OCI-LY1 (cell line): ENCODE measurements at regions not wholly inside any gene's neighbourhood (a gene's known extent, or its start where the extent isn't known, plus 50 kb on each side); places are given as distances from the start of the nearest gene placed in this dataset.

Experiments
- H2AFZ ChIP-seq: fragments of 200-600 bp; sonication (generic), shearing (Covaris generic); 2 replicates; pipeline ENCODE4 v1.6.0; 2014; ENCODE audit warnings: antibody characterized with exemption, mild to moderate bottlenecking, low read length
- H3F3A ChIP-seq: fragments of 200-600 bp; sonication (generic), shearing (Covaris generic); 2 replicates; pipeline ENCODE4 v1.6.0; 2014; ENCODE audit warnings: mild to moderate bottlenecking, antibody characterized with exemption, low read length, moderate library complexity; ENCODE audit not compliant: insufficient read depth
- H3K27ac ChIP-seq: fragments of 200-600 bp; sonication (generic); 2 replicates; pipeline ENCODE4 v1.5.1; 2014; ENCODE audit warnings: low read length, mixed run types, mild to moderate bottlenecking, low read depth; ENCODE audit not compliant: poor library complexity, severe bottlenecking
- H3K27me3 ChIP-seq: fragments of 200-600 bp; sonication (generic); 2 replicates; pipeline ENCODE4 v1.6.0; 2014; ENCODE audit warnings: antibody characterized with exemption, mild to moderate bottlenecking, low read length, moderate library complexity; ENCODE audit not compliant: insufficient read depth
- H3K36me3 ChIP-seq: fragments of 200-600 bp; sonication (generic); 2 replicates; pipeline ENCODE4 v1.6.1; 2014; ENCODE audit warnings: mild to moderate bottlenecking, antibody characterized with exemption, low read length, moderate library complexity, mixed read lengths; ENCODE audit not compliant: insufficient read depth
- H3K4me1 ChIP-seq: fragments of 200-600 bp; sonication (generic); 2 replicates; pipeline ENCODE4 v1.5.1; 2014; ENCODE audit warnings: mild to moderate bottlenecking, low read length, moderate library complexity; ENCODE audit not compliant: insufficient read depth, severe bottlenecking
- H3K4me2 ChIP-seq: fragments of 200-600 bp; sonication (generic), shearing (Covaris generic); 2 replicates; pipeline ENCODE4 v1.6.1; 2014; ENCODE audit warnings: low read length
- H3K4me3 ChIP-seq: fragments of 200-600 bp; sonication (generic); 2 replicates; pipeline ENCODE4 v1.5.1; 2014; ENCODE audit warnings: low read length, low read depth, mild to moderate bottlenecking, mixed read lengths; ENCODE audit not compliant: poor library complexity, severe bottlenecking
- H3K79me2 ChIP-seq: fragments of 200-600 bp; shearing (Covaris generic); 2 replicates; pipeline ENCODE4 v1.6.1; 2016; ENCODE audit warnings: mixed run types, low read length, mixed read lengths; ENCODE audit not compliant: insufficient read depth
- H3K9ac ChIP-seq: fragments of 200-600 bp; sonication (generic), shearing (Covaris generic); 2 replicates; pipeline ENCODE4 v1.6.1; 2014; ENCODE audit warnings: mild to moderate bottlenecking, low read length, mixed read lengths
- H3K9me2 ChIP-seq: fragments of 200-600 bp; sonication (generic), shearing (Covaris generic); 2 replicates; pipeline ENCODE4 v1.6.1; 2014; ENCODE audit warnings: low read depth, mild to moderate bottlenecking, low read length, mixed read lengths
- H3K9me3 ChIP-seq: fragments of 200-600 bp; shearing (Covaris generic); 2 replicates; pipeline ENCODE4 v1.6.1; 2014; ENCODE audit warnings: low read length, mixed read lengths
- H4K20me1 ChIP-seq: fragments of 200-600 bp; sonication (generic), shearing (Covaris generic); 2 replicates; pipeline ENCODE4 v1.6.0; 2016; ENCODE audit warnings: mild to moderate bottlenecking, low read length; ENCODE audit not compliant: insufficient read depth
- CTCF ChIP-seq: fragments of 200-600 bp; sonication (generic), shearing (Covaris generic); IDR thresholded peaks from 2 replicates; pipeline ENCODE4 v1.5.1; 2017; ENCODE audit warnings: mild to moderate bottlenecking, antibody characterized with exemption, low read length, moderate library complexity, mixed read lengths
- EZH2 ChIP-seq: fragments of 200-600 bp; sonication (generic), shearing (Covaris generic); IDR thresholded peaks from 2 replicates; pipeline ENCODE4 v1.8.0; 2017; ENCODE audit warnings: borderline replicate concordance, mixed run types, mild to moderate bottlenecking, antibody characterized with exemption, low read length, moderate library complexity, mixed read lengths

- no peaks in the 10 kb centered on the region for H3K9me2 ChIP-seq
- no peaks in the 10 kb centered on the region for H3F3A ChIP-seq
- H3K27me3 ChIP-seq = no peaks in the 10 kb centered on the region
- no peak overlapping the region for H3K9ac ChIP-seq
- H4K20me1 ChIP-seq = no peaks in the 10 kb centered on the region
- no peaks in the 10 kb centered on the region for H3K36me3 ChIP-seq
- H3K79me2 ChIP-seq = no peaks in the 10 kb centered on the region
- H2AFZ ChIP-seq = no peak overlapping the region
- no peak overlapping the region for H3K4me3 ChIP-seq
- TF ChIP-seq EZH2 = no peak
- no peak for TF ChIP-seq CTCF
- H3K9me3 ChIP-seq = no peaks in the 10 kb centered on the region
- no peak overlapping the region for H3K4me2 ChIP-seq
- H3K27ac ChIP-seq = no peak overlapping the region
- H3K4me1 ChIP-seq = no peaks in the 10 kb centered on the region
Observed at GRCh38 chr10:85542936-85543730, 823.5 kb downstream of the GRID1 start.

- no peak overlapping the region for H3K4me3 ChIP-seq
- no peak overlapping the region for H2AFZ ChIP-seq
- H3K4me2 ChIP-seq = no peak overlapping the region
- no peaks in the 10 kb centered on the region for H3K4me1 ChIP-seq
- H3K9me2 ChIP-seq = no peaks in the 10 kb centered on the region
- no peak for TF ChIP-seq EZH2
- TF ChIP-seq CTCF = no peak
- H3K36me3 ChIP-seq = no peaks in the 10 kb centered on the region
- H3K79me2 ChIP-seq = no peaks in the 10 kb centered on the region
- H3K27me3 ChIP-seq = no peaks in the 10 kb centered on the region
- no peak overlapping the region for H3K27ac ChIP-seq
- no peak overlapping the region for H3K9ac ChIP-seq
- H3K9me3 ChIP-seq = no peaks in the 10 kb centered on the region
- no peaks in the 10 kb centered on the region for H3F3A ChIP-seq
- no peaks in the 10 kb centered on the region for H4K20me1 ChIP-seq
Observed at GRCh38 chr10:85544956-85545355, 821.6 kb downstream of the GRID1 start.

- Histone ChIP-seq H3K9ac (no peak overlapping the region), H3K4me2 (no peak overlapping the region), H3K4me1 (no peaks in the 10 kb centered on the region), H3F3A (no peaks in the 10 kb centered on the region), H3K9me2 (no peaks in the 10 kb centered on the region), H3K9me3 (no peaks in the 10 kb centered on the region), H3K27ac (no peak overlapping the region), H3K79me2 (no peaks in the 10 kb centered on the region), H3K36me3 (no peaks in the 10 kb centered on the region), H2AFZ (no peak overlapping the region), H3K27me3 (no peaks in the 10 kb centered on the region), H3K4me3 (no peak overlapping the region), H4K20me1 (no peaks in the 10 kb centered on the region)
- TF ChIP-seq EZH2 (no peak), CTCF (no peak)
Observed at GRCh38 chr10:85545874-85546273, 820.7 kb downstream of the GRID1 start.
